Mucosa of rectum (tissue), 2 donors: ENCODE measurements at regions not wholly inside any gene's neighbourhood (a gene's known extent, or its start where the extent isn't known, plus 50 kb on each side); places are given as distances from the start of the nearest gene placed in this dataset.

ENCODE experiments used
- H3K27ac ChIP-seq, 2 donors: one replicate each; pipeline ENCODE4 v1.7.0; 2013; ENCODE audit warnings: inconsistent platforms in 2 of 2, low read depth in 2 of 2, low read length in 2 of 2
- H3K27me3 ChIP-seq, 2 donors: one replicate each; pipeline ENCODE4 v1.7.0; 2013; ENCODE audit warnings: low read length in 2 of 2; ENCODE audit not compliant: control insufficient read depth in 2 of 2, insufficient read depth in 2 of 2
- H3K36me3 ChIP-seq, 2 donors: one replicate each; pipeline ENCODE4 v1.7.0; 2013; ENCODE audit warnings: low read length in 2 of 2; ENCODE audit not compliant: control insufficient read depth in 2 of 2, insufficient read depth in 2 of 2
- H3K4me1 ChIP-seq, 2 donors: one replicate each; pipeline ENCODE4 v1.7.0; 2013; ENCODE audit warnings: low read length in 2 of 2, mild to moderate bottlenecking in 1 of 2; ENCODE audit not compliant: control insufficient read depth in 2 of 2, insufficient read depth in 2 of 2
- H3K4me3 ChIP-seq, 2 donors: one replicate each; pipeline ENCODE4 v1.7.0; 2013; ENCODE audit warnings: low read length in 2 of 2
- H3K9ac ChIP-seq, 2 donors: one replicate each; pipeline ENCODE4 v1.7.0; 2013; ENCODE audit warnings: low read length in 2 of 2, low read depth in 1 of 2, mild to moderate bottlenecking in 1 of 2
- H3K9me3 ChIP-seq, 2 donors: one replicate each; pipeline ENCODE4 v1.7.0; 2013; ENCODE audit warnings: low read length in 2 of 2; ENCODE audit not compliant: control insufficient read depth in 2 of 2
- donor health status: healthy.
- donor health status: Normal muscosa, but diverticular disease.

GRCh38 chr15:66938114-66938830, 127.1 kb upstream of the SMAD3 start:
- H3K4me3 ChIP-seq, result no peak overlapping the region
- no peak overlapping the region for H3K9ac ChIP-seq
- no peaks in the 10 kb centered on the region for H3K36me3 ChIP-seq
- no peaks in the 10 kb centered on the region for H3K27me3 ChIP-seq
- peaks cover 0 to 3% of the 10 kb centered on the region in 2 donors for H3K4me1 ChIP-seq
- H3K9me3 ChIP-seq, result peaks cover 2 to 3% of the 10 kb centered on the region in 2 donors
- H3K27ac ChIP-seq, result no peak overlapping the region

GRCh38 chr15:66939016-66939415, 126.4 kb upstream of the SMAD3 start:
- Histone ChIP-seq H3K27ac (no peak overlapping the region), H3K36me3 (no peaks in the 10 kb centered on the region), H3K9me3 (peaks cover 0 to 2% of the 10 kb centered on the region in 2 donors), H3K4me1 (peaks cover 0 to 7% of the 10 kb centered on the region in 2 donors), H3K4me3 (no peak overlapping the region), H3K27me3 (no peaks in the 10 kb centered on the region), H3K9ac (no peak overlapping the region)

- Histone ChIP-seq H3K9ac (no peak overlapping the region), H3K36me3 (no peaks in the 10 kb centered on the region), H3K4me1 (peaks cover 0 to 10% of the 10 kb centered on the region in 2 donors), H3K27ac (no peak overlapping the region), H3K27me3 (no peaks in the 10 kb centered on the region), H3K4me3 (no peak overlapping the region), H3K9me3 (peaks cover 0 to 2% of the 10 kb centered on the region in 2 donors)
Measured at GRCh38 chr15:66939451-66940023, 125.9 kb upstream of the SMAD3 start.

GRCh38 chr15:66940368-66940767, 125.0 kb upstream of the SMAD3 start:
- H3K4me3 ChIP-seq, result no peak overlapping the region
- H3K36me3 ChIP-seq, result no peaks in the 10 kb centered on the region
- H3K4me1 ChIP-seq, result peaks cover 0 to 10% of the 10 kb centered on the region in 2 donors
- H3K9me3 ChIP-seq, result peaks cover 0 to 2% of the 10 kb centered on the region in 2 donors
- no peak overlapping the region for H3K27ac ChIP-seq
- H3K27me3 ChIP-seq, result no peaks in the 10 kb centered on the region
- H3K9ac ChIP-seq, result no peak overlapping the region

- Histone ChIP-seq H3K9me3 (peaks cover 0 to 2% of the 10 kb centered on the region in 2 donors), H3K9ac (no peak overlapping the region), H3K4me3 (peak overlapping the region in 1 of 2 donors; percentile 41), H3K4me1 (peaks cover 0 to 7% of the 10 kb centered on the region in 2 donors), H3K27me3 (no peaks in the 10 kb centered on the region), H3K27ac (peak overlapping the region in 1 of 2 donors; percentile 23), H3K36me3 (no peaks in the 10 kb centered on the region)
Measured at GRCh38 chr15:66941108-66941711, 124.2 kb upstream of the SMAD3 start.

- H3K9me3 ChIP-seq, result peaks cover 0 to 2% of the 10 kb centered on the region in 2 donors
- H3K27me3 ChIP-seq, result no peaks in the 10 kb centered on the region
- H3K4me3 ChIP-seq, result no peak overlapping the region
- H3K9ac ChIP-seq, result no peak overlapping the region
- H3K36me3 ChIP-seq, result no peaks in the 10 kb centered on the region
- H3K27ac ChIP-seq, result no peak overlapping the region
- H3K4me1 ChIP-seq, result peaks cover 0 to 7% of the 10 kb centered on the region in 2 donors
Measured at GRCh38 chr15:66941791-66942190, 123.6 kb upstream of the SMAD3 start.

- Histone ChIP-seq H3K9me3 (peaks cover 0 to under 1% of the 10 kb centered on the region in 2 donors), H3K9ac (no peak overlapping the region), H3K4me3 (no peak overlapping the region), H3K27me3 (no peaks in the 10 kb centered on the region), H3K27ac (no peak overlapping the region), H3K4me1 (peaks cover 0 to 7% of the 10 kb centered on the region in 2 donors), H3K36me3 (no peaks in the 10 kb centered on the region)
Measured at GRCh38 chr15:66942649-66943390, 122.6 kb upstream of the SMAD3 start.

- Histone ChIP-seq H3K36me3 (no peaks in the 10 kb centered on the region), H3K4me1 (peaks cover 0 to 7% of the 10 kb centered on the region in 2 donors), H3K27me3 (no peaks in the 10 kb centered on the region), H3K9me3 (no peaks in the 10 kb centered on the region), H3K4me3 (no peak overlapping the region), H3K27ac (no peak overlapping the region), H3K9ac (no peak overlapping the region)
Measured at GRCh38 chr15:66943456-66944095, 121.8 kb upstream of the SMAD3 start.

GRCh38 chr15:66944121-66944520, 121.3 kb upstream of the SMAD3 start:
- no peak overlapping the region for H3K9ac ChIP-seq
- no peaks in the 10 kb centered on the region for H3K27me3 ChIP-seq
- no peaks in the 10 kb centered on the region for H3K9me3 ChIP-seq
- no peak overlapping the region for H3K4me3 ChIP-seq
- H3K36me3 ChIP-seq, result no peaks in the 10 kb centered on the region
- H3K27ac ChIP-seq, result no peak overlapping the region
- H3K4me1 ChIP-seq, result peaks cover 0 to 7% of the 10 kb centered on the region in 2 donors
